Endodermal cell (in vitro differentiated cells): ENCODE measurements at regions not wholly inside any gene's neighbourhood (a gene's known extent, or its start where the extent isn't known, plus 50 kb on each side); places are given as distances from the start of the nearest gene placed in this dataset.

ENCODE experiments used
- DNase-seq: peaks from one replicate; pipeline ENCODE4 v3.0.0-alpha.2; 2017
- H3K27ac ChIP-seq: 2 replicates; pipeline ENCODE4 v1.5.1; 2013; ENCODE audit warnings: mild to moderate bottlenecking, low read depth, low read length, moderate library complexity
- H3K27me3 ChIP-seq: 2 replicates; pipeline ENCODE4 v1.6.1; 2013; ENCODE audit warnings: mild to moderate bottlenecking, low read length, moderate library complexity; ENCODE audit not compliant: insufficient read depth, control insufficient read depth, poor library complexity, severe bottlenecking
- H3K36me3 ChIP-seq: 2 replicates; pipeline ENCODE4 v1.7.0; 2013; ENCODE audit warnings: mild to moderate bottlenecking, low read length, moderate library complexity; ENCODE audit not compliant: control insufficient read depth, insufficient read depth
- H3K4me1 ChIP-seq: one replicate; pipeline ENCODE4 v1.7.0; 2013; ENCODE audit warnings: low read length; ENCODE audit not compliant: control insufficient read depth, insufficient read depth
- H3K4me3 ChIP-seq: 2 replicates; pipeline ENCODE4 v1.5.1; 2013; ENCODE audit warnings: mild to moderate bottlenecking, low read length, moderate library complexity
- H3K9ac ChIP-seq: 2 replicates; pipeline ENCODE4 v1.6.1; 2013; ENCODE audit warnings: mild to moderate bottlenecking, low read length, moderate library complexity; ENCODE audit not compliant: poor library complexity, severe bottlenecking; ENCODE audit errors: extremely low read depth
- H3K9me3 ChIP-seq: 2 replicates; pipeline ENCODE4 v1.6.1; 2013; ENCODE audit warnings: mild to moderate bottlenecking, low read length, moderate library complexity; ENCODE audit not compliant: control insufficient read depth
- H3K27ac Mint-ChIP-seq: 2 replicates; pipeline ENCODE4 v1.8.0; 2020; ENCODE audit warnings: mixed read lengths
- H3K27me3 Mint-ChIP-seq: 2 replicates; pipeline ENCODE4 v1.8.0; 2021; ENCODE audit warnings: mild to moderate bottlenecking, mixed read lengths; ENCODE audit not compliant: insufficient read depth
- H3K36me3 Mint-ChIP-seq: 2 replicates; pipeline ENCODE4 v1.8.0; 2020; ENCODE audit warnings: low read depth, mixed read lengths
- H3K4me1 Mint-ChIP-seq: 2 replicates; pipeline ENCODE4 v1.8.0; 2020; ENCODE audit warnings: mixed read lengths
- H3K4me3 Mint-ChIP-seq: 2 replicates; pipeline ENCODE4 v1.8.0; 2020; ENCODE audit warnings: mild to moderate bottlenecking, moderate library complexity, mixed read lengths
- H3K9me3 Mint-ChIP-seq: 2 replicates; pipeline ENCODE4 v1.8.0; 2020; ENCODE audit warnings: mild to moderate bottlenecking, mixed read lengths
- CTCF ChIP-seq: fragments of 200-600 bp; sonication (generic); conservative IDR thresholded peaks from 2 replicates; pipeline ENCODE4 v1.5.0; 2021; ENCODE audit warnings: antibody characterized with exemption, mild to moderate bottlenecking
- WGBS, 2 experiments: methylation state at CpG; one replicate each; pipeline versions ENCODE4 v1.1.5 to v1.1.7; 2013; ENCODE audit warnings: missing lambda C conversion rate in 2 of 2, mixed read lengths in 1 of 2; ENCODE audit not compliant: insufficient coverage in 1 of 2, insufficient read length in 1 of 2; 5-methylcytosine and 5-hydroxymethylcytosine counted together

GRCh38 chr18:30858560-30858959 lies 184.0 kb downstream of the DSC3 start:
- no peak for DNase-seq
- H3K4me3 Mint-ChIP-seq: no peak overlapping the region
- Histone ChIP-seq H3K36me3 (no peaks in the 10 kb centered on the region), H3K4me1 (no peaks in the 10 kb centered on the region), H3K9me3 (no peaks in the 10 kb centered on the region), H3K9ac (no peak overlapping the region), H3K27ac (no peak overlapping the region), H3K4me3 (no peak overlapping the region), H3K27me3 (no peaks in the 10 kb centered on the region)
- no peaks in the 10 kb centered on the region for H3K9me3 Mint-ChIP-seq
- H3K36me3 Mint-ChIP-seq: no peaks in the 10 kb centered on the region
- H3K4me1 Mint-ChIP-seq: peaks cover 3% of the 10 kb centered on the region
- 78% methylated on average over 2 of the region's 2 CpGs; no CpG with 5 or more reads in 1 of the 2 experiments for WGBS, 2 experiments
- H3K27me3 Mint-ChIP-seq: no peaks in the 10 kb centered on the region
- H3K27ac Mint-ChIP-seq: no peak overlapping the region
- TF ChIP-seq CTCF: no peak

- H3K4me1 ChIP-seq: no peaks in the 10 kb centered on the region
- H3K9me3 ChIP-seq: no peaks in the 10 kb centered on the region
- H3K36me3 ChIP-seq: no peaks in the 10 kb centered on the region
- Mint-ChIP-seq H3K27me3 (no peaks in the 10 kb centered on the region), H3K36me3 (no peaks in the 10 kb centered on the region), H3K4me3 (no peak overlapping the region), H3K27ac (no peak overlapping the region), H3K4me1 (peaks cover 3% of the 10 kb centered on the region), H3K9me3 (no peaks in the 10 kb centered on the region)
- no peak overlapping the region for H3K27ac ChIP-seq
- no peak for TF ChIP-seq CTCF
- H3K4me3 ChIP-seq: no peak overlapping the region
- 83 to 100% methylated on average over 1 to 2 of the region's 2 CpGs for WGBS, 2 experiments
- no peak overlapping the region for H3K9ac ChIP-seq
- no peaks in the 10 kb centered on the region for H3K27me3 ChIP-seq
- no peak for DNase-seq
Observed at GRCh38 chr18:30855762-30856161, 186.8 kb downstream of the DSC3 start.

GRCh38 chr18:30852980-30853379 lies 189.6 kb downstream of the DSC3 start:
- Mint-ChIP-seq H3K4me1 (no peaks in the 10 kb centered on the region), H3K36me3 (no peaks in the 10 kb centered on the region), H3K9me3 (peaks cover 6% of the 10 kb centered on the region), H3K27me3 (no peaks in the 10 kb centered on the region), H3K4me3 (no peak overlapping the region), H3K27ac (no peak overlapping the region)
- Histone ChIP-seq H3K4me1 (no peaks in the 10 kb centered on the region), H3K4me3 (no peak overlapping the region), H3K27ac (no peak overlapping the region), H3K36me3 (no peaks in the 10 kb centered on the region), H3K27me3 (no peaks in the 10 kb centered on the region), H3K9me3 (no peaks in the 10 kb centered on the region), H3K9ac (no peak overlapping the region)
- no peak for DNase-seq
- no peak for TF ChIP-seq CTCF
